Retinal pigment epithelial cell (primary cell): ENCODE measurements at regions not wholly inside any gene's neighbourhood (a gene's known extent, or its start where the extent isn't known, plus 50 kb on each side); places are given as distances from the start of the nearest gene placed in this dataset.
A peak's percentile ranks its signal among the peaks of the same experiment; 100 is the strongest.

Experiments used
- DNase-seq: peaks from one replicate; pipeline ENCODE4 v3.0.0-alpha.2; 2010; ENCODE audit warnings: low read depth
- H3K4me3 ChIP-seq: 2 replicates; pipeline ENCODE4 v1.5.1; 2011; ENCODE audit warnings: mild to moderate bottlenecking, low read length, control low read depth, moderate library complexity
- CTCF ChIP-seq: conservative IDR thresholded peaks from 2 replicates; pipeline ENCODE4 v1.5.1; 2011; ENCODE audit warnings: low read depth, low read length, control low read depth, inconsistent platforms

DNA sequence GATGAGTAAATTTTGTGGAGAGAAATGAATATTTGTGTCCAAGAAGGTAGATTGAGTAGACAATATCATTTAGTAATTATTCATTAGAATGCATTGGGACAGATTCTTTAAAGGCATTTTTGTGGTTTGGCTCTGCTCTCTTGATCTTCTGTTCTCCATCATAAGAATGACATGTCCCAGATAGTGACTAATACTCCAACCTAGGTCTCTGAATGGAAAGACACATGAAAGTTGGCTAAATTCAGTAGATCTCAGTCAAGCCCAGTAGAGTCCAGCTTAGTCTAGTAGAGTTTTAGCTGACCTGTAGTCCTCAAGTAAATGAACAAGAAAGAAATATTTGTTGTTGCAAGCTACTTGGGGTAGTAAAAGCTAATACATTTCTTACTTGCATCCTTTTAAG is 61.8 kb upstream of the DNAH14 start:
- no peak overlapping the region for H3K4me3 ChIP-seq
- no peak for DNase-seq
- no peak for TF ChIP-seq CTCF

GRCh38 chr1:224872832-224873433 is 56.5 kb upstream of the DNAH14 start:
- no peak for DNase-seq
- H3K4me3 ChIP-seq, result no peak overlapping the region
- TF ChIP-seq CTCF, result no peak

GRCh38 chr1:224873434-224874369 is 55.8 kb upstream of the DNAH14 start:
- DNase-seq, result peak; percentile 69
- no peak for TF ChIP-seq CTCF
- H3K4me3 ChIP-seq, result no peak overlapping the region

DNA sequence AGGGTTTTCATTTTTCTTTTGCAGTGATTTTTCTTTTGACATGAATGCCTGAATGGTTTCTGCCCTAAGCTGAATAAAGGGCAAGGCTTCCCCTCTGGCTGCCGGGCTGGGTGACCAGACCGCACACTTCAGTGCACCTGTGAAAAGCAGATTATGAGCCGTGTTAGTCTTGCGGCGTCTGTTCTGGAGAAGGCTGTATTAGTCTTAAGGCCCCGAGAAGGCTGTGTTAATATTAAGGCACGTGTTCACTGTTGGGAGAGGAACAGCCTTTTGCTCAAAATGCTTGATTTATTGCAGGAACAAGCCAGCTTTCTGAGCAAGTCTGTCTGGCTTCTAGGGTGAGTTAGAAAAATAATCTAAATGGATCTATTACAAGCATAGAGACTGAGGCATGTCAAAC is 54.7 kb upstream of the DNAH14 start:
- no peak for TF ChIP-seq CTCF
- no peak for DNase-seq
- no peak overlapping the region for H3K4me3 ChIP-seq

- H3K4me3 ChIP-seq, result no peak overlapping the region
- no peak for TF ChIP-seq CTCF
- no peak for DNase-seq
Observed at GRCh38 chr1:224879162-224879803, 50.2 kb upstream of the DNAH14 start.
